Natural killer cell (primary cell): ENCODE measurements at regions not wholly inside any gene's neighbourhood (a gene's known extent, or its start where the extent isn't known, plus 50 kb on each side); places are given as distances from the start of the nearest gene placed in this dataset.
A peak's percentile ranks its signal among the peaks of the same experiment; 100 is the strongest.

ENCODE experiments used
- ATAC-seq, 3 donors: fragments of 150-1000 bp in 2 of 3; fragments of 200-7000 bp in 1 of 3; cut with Tn5 transposase; 1 replicate in 1 of 3; 2 replicates in 2 of 3; pipeline ENCODE4 v1.10.0; 2021; ENCODE audit warnings: mild to moderate bottlenecking in 2 of 3, moderate library complexity in 2 of 3
- DNase-seq, 2 donors: peaks; one replicate each; pipeline versions ENCODE4 v3.0.0 to v3.0.0-alpha.2; 2013 to 2021; ENCODE audit warnings: mixed read lengths in 1 of 2
- H3K27ac ChIP-seq: one replicate; pipeline ENCODE4 v1.5.1; 2013; ENCODE audit warnings: mild to moderate bottlenecking, low read length
- H3K27me3 ChIP-seq: one replicate; pipeline ENCODE4 v1.6.1; 2013; ENCODE audit warnings: low read length; ENCODE audit not compliant: control insufficient read depth, insufficient read depth
- H3K36me3 ChIP-seq: one replicate; pipeline ENCODE4 v1.6.1; 2013; ENCODE audit warnings: low read length; ENCODE audit not compliant: control insufficient read depth, insufficient read depth
- H3K4me1 ChIP-seq: one replicate; pipeline ENCODE4 v1.6.1; 2013; ENCODE audit warnings: low read length; ENCODE audit not compliant: control insufficient read depth, insufficient read depth
- H3K4me3 ChIP-seq: one replicate; pipeline ENCODE4 v1.5.1; 2013; ENCODE audit warnings: low read length
- H3K9me3 ChIP-seq: one replicate; pipeline ENCODE4 v1.6.1; 2013; ENCODE audit warnings: low read length; ENCODE audit not compliant: control insufficient read depth, insufficient read depth
- H3K27ac Mint-ChIP-seq, 2 donors: one replicate each; pipeline ENCODE4 v1.8.0; 2022; ENCODE audit warnings: mild to moderate bottlenecking in 2 of 2, mixed read lengths in 2 of 2, moderate library complexity in 1 of 2
- H3K27me3 Mint-ChIP-seq, 2 donors: one replicate each; pipeline ENCODE4 v1.8.0; 2022; ENCODE audit warnings: low read depth in 2 of 2, mixed read lengths in 2 of 2
- H3K36me3 Mint-ChIP-seq: one replicate; pipeline ENCODE4 v1.8.0; 2022; ENCODE audit warnings: mixed read lengths
- H3K4me1 Mint-ChIP-seq, 2 donors: one replicate each; pipeline ENCODE4 v1.8.0; 2022; ENCODE audit warnings: mixed read lengths in 2 of 2
- H3K4me3 Mint-ChIP-seq: one replicate; pipeline ENCODE4 v1.8.0; 2022; ENCODE audit warnings: mild to moderate bottlenecking, moderate library complexity, mixed read lengths
- H3K9me3 Mint-ChIP-seq, 2 donors: one replicate each; pipeline ENCODE4 v1.8.0; 2022; ENCODE audit warnings: mixed read lengths in 2 of 2
- WGBS: methylation state at CpG from one replicate; pipeline ENCODE4 v1.1.7; 2013; ENCODE audit warnings: missing lambda C conversion rate; ENCODE audit not compliant: insufficient coverage; 5-methylcytosine and 5-hydroxymethylcytosine counted together
- intact Hi-C: fragments of 100-400 bp; cut with micrococcal nuclease; formaldehyde crosslinking; loops from one replicate; pipeline ENCODE4 v1.14.2; 2022
- TF ChIP-seq, protein P1 (sequence below): fragments of 200-600 bp; IDR thresholded peaks from one replicate; pipeline ENCODE4 v1.8.0; 2022; ENCODE audit warnings: antibody characterized with exemption

DNA sequence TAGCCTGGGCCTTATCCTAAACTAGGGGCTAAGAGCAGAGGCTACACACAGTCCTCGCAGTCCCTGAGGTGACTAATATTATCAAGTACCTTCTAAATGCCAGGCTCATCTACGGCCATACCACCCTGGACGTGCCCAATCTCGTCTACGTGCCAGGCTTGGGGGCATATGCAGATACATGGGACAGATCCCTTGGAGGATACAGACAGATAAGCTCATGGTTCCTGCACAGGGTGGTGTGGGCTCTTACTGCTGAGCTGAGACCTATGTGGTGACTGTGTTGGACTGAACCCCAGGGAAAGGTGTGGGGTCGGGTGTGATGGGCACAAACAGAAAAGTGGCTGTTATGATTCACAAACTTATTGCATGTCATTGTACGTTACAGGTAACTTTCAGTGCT, 268.4 kb upstream of the NEBL start:
- H3K9me3 ChIP-seq = no peaks in the 10 kb centered on the region
- no peak overlapping the region for H3K27ac ChIP-seq
- TF ChIP-seq, protein P1, sequence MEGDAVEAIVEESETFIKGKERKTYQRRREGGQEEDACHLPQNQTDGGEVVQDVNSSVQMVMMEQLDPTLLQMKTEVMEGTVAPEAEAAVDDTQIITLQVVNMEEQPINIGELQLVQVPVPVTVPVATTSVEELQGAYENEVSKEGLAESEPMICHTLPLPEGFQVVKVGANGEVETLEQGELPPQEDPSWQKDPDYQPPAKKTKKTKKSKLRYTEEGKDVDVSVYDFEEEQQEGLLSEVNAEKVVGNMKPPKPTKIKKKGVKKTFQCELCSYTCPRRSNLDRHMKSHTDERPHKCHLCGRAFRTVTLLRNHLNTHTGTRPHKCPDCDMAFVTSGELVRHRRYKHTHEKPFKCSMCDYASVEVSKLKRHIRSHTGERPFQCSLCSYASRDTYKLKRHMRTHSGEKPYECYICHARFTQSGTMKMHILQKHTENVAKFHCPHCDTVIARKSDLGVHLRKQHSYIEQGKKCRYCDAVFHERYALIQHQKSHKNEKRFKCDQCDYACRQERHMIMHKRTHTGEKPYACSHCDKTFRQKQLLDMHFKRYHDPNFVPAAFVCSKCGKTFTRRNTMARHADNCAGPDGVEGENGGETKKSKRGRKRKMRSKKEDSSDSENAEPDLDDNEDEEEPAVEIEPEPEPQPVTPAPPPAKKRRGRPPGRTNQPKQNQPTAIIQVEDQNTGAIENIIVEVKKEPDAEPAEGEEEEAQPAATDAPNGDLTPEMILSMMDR = no peak
- DNase-seq = no peak
- Mint-ChIP-seq H3K4me3 (no peak overlapping the region), H3K36me3 (no peaks in the 10 kb centered on the region), H3K4me1 (no peaks in the 10 kb centered on the region), H3K27me3 (peaks cover 9 to 10% of the 10 kb centered on the region in 2 donors), H3K27ac (no peak overlapping the region), H3K9me3 (peaks cover 0 to 2% of the 10 kb centered on the region in 2 donors)
- H3K27me3 ChIP-seq = no peaks in the 10 kb centered on the region
- ATAC-seq = peak in 1 of 3 donors; percentile 30
- no peaks in the 10 kb centered on the region for H3K36me3 ChIP-seq
- WGBS = 88% methylated on average over 7 of the region's 7 CpGs
- intact Hi-C loops = no loop called here
- H3K4me1 ChIP-seq = no peaks in the 10 kb centered on the region
- no peak overlapping the region for H3K4me3 ChIP-seq

GRCh38 chr10:21164687-21165086, 267.6 kb upstream of the NEBL start:
- H3K9me3 ChIP-seq = no peaks in the 10 kb centered on the region
- H3K27me3 ChIP-seq = no peaks in the 10 kb centered on the region
- no peak overlapping the region for H3K4me3 ChIP-seq
- Mint-ChIP-seq H3K4me3 (no peak overlapping the region), H3K9me3 (peaks cover 0 to 3% of the 10 kb centered on the region in 2 donors), H3K27me3 (peaks cover 1 to 10% of the 10 kb centered on the region in 2 donors), H3K36me3 (no peaks in the 10 kb centered on the region), H3K4me1 (no peaks in the 10 kb centered on the region), H3K27ac (no peak overlapping the region)
- no peak for DNase-seq
- intact Hi-C loops = no loop called here
- no peaks in the 10 kb centered on the region for H3K4me1 ChIP-seq
- 100% methylated on average over 2 of the region's 3 CpGs for WGBS
- TF ChIP-seq, protein P1 = no peak
- H3K27ac ChIP-seq = no peak overlapping the region
- no peak for ATAC-seq
- H3K36me3 ChIP-seq = no peaks in the 10 kb centered on the region

- DNase-seq (no peak), ATAC-seq (no peak)
- Histone ChIP-seq H3K4me1 (no peaks in the 10 kb centered on the region), H3K36me3 (no peaks in the 10 kb centered on the region), H3K27ac (no peak overlapping the region), H3K9me3 (no peaks in the 10 kb centered on the region), H3K4me3 (no peak overlapping the region), H3K27me3 (no peaks in the 10 kb centered on the region)
- no peak overlapping the region for H3K4me3 Mint-ChIP-seq
- peaks cover 0 to 3% of the 10 kb centered on the region in 2 donors for H3K9me3 Mint-ChIP-seq
- intact Hi-C loops = no loop called here
- no peaks in the 10 kb centered on the region for H3K36me3 Mint-ChIP-seq
- H3K27me3 Mint-ChIP-seq = peaks cover 11 to 12% of the 10 kb centered on the region in 2 donors
- TF ChIP-seq, protein P1 = no peak
- H3K27ac Mint-ChIP-seq = no peak overlapping the region
- no peaks in the 10 kb centered on the region for H3K4me1 Mint-ChIP-seq
Observed at GRCh38 chr10:21162948-21163347, 265.8 kb upstream of the NEBL start.

GRCh38 chr10:21161647-21162046, 264.5 kb upstream of the NEBL start:
- H3K4me1 ChIP-seq = no peaks in the 10 kb centered on the region
- no peaks in the 10 kb centered on the region for H3K9me3 ChIP-seq
- no peaks in the 10 kb centered on the region for H3K36me3 Mint-ChIP-seq
- ATAC-seq = no peak
- H3K27ac ChIP-seq = no peak overlapping the region
- H3K4me3 ChIP-seq = no peak overlapping the region
- no peak overlapping the region for H3K4me3 Mint-ChIP-seq
- DNase-seq = no peak
- H3K27ac Mint-ChIP-seq = no peak overlapping the region
- peaks cover 11 to 15% of the 10 kb centered on the region in 2 donors for H3K27me3 Mint-ChIP-seq
- no peaks in the 10 kb centered on the region for H3K27me3 ChIP-seq
- H3K36me3 ChIP-seq = no peaks in the 10 kb centered on the region
- WGBS = 92% methylated on average over 2 of the region's 2 CpGs
- H3K4me1 Mint-ChIP-seq = no peaks in the 10 kb centered on the region
- intact Hi-C loops = no loop called here
- peaks cover 0 to 3% of the 10 kb centered on the region in 2 donors for H3K9me3 Mint-ChIP-seq
- TF ChIP-seq, protein P1 = no peak
